Esophagus (tissue), 2 donors: ENCODE measurements at regions not wholly inside any gene's neighbourhood (a gene's known extent, or its start where the extent isn't known, plus 50 kb on each side); places are given as distances from the start of the nearest gene placed in this dataset.

Experiments used
- H3K27ac ChIP-seq, 2 donors: one replicate each; pipeline ENCODE4 v1.5.1; 2013; ENCODE audit warnings: low read depth in 2 of 2, mild to moderate bottlenecking in 2 of 2, inconsistent platforms in 1 of 2, low read length in 1 of 2, moderate library complexity in 1 of 2
- H3K27me3 ChIP-seq, 2 donors: one replicate each; pipeline ENCODE4 v1.6.1; 2013; ENCODE audit warnings: low read length in 2 of 2, control low read depth in 1 of 2, mild to moderate bottlenecking in 1 of 2; ENCODE audit not compliant: insufficient read depth in 2 of 2, control insufficient read depth in 1 of 2
- H3K36me3 ChIP-seq, 2 donors: one replicate each; pipeline ENCODE4 v1.6.1; 2013; ENCODE audit warnings: low read length in 1 of 2; ENCODE audit not compliant: control insufficient read depth in 2 of 2, insufficient read depth in 2 of 2
- H3K4me1 ChIP-seq, 2 donors: one replicate each; pipeline ENCODE4 v1.6.1; 2013; ENCODE audit warnings: low read length in 1 of 2; ENCODE audit not compliant: control insufficient read depth in 2 of 2, insufficient read depth in 2 of 2
- H3K4me3 ChIP-seq, 2 donors: one replicate each; pipeline ENCODE4 v1.5.1; 2013; ENCODE audit warnings: low read length in 2 of 2, mild to moderate bottlenecking in 2 of 2, low read depth in 1 of 2, moderate library complexity in 1 of 2
- H3K9me3 ChIP-seq, 2 donors: one replicate each; pipeline ENCODE4 v1.6.1; 2013; ENCODE audit warnings: mild to moderate bottlenecking in 2 of 2, low read depth in 1 of 2, low read length in 1 of 2, moderate library complexity in 1 of 2; ENCODE audit not compliant: control insufficient read depth in 2 of 2, insufficient read depth in 1 of 2
- WGBS, 2 donors: extraction: QIAGEN DNeasy Blood & Tissue Kit; methylation state at CpG; one replicate each; pipeline ENCODE4 v1.1.7; 2013; 5-methylcytosine and 5-hydroxymethylcytosine counted together
- donor health status: healthy with polysubstance abuse.
- donor health status: Bipolar disorder and iron deficiency.

DNA sequence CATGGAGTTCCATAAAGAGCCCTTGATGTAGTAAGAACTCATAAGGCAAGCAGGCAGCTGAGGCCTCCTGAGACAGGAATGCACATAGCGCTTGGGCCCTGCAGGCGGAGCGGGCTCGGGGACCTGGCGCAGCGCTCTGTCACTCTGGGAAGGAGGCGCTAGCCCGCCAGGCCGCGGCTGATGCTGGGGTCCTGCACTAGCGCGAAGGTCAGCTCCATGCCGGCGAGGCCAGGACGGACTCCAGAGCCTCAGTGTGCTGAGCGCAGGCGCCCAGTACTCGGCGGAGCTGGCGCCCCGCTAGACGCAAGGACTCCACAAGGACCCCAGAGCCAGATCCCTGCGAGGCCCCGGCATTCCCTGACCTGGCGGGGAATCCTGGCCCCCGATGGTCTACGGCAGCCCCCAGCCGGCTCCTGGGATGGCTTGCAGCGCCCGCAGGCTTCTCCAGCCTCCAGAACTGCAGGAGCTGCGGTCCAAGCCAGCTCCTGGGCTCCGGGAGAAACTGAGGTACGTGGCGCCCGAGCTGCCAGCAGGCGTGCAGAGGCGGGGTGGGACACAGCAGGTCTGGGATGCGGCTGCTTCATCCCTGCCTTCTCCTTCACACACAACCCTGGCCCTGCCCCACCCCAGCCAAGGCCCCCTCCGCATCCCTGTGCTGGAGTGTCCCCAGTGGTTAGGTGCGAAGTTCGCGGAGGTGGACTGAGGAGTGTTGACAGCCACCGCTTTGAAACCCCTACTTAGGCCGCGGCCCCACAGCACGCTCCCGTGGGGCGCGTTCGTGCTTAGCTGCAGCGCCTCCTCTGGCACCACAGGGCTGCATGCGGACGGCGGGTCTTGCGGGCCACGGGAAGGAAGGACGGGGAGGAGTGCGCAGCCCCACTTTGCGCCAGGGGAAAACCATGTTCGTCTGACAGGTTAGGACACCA lies 761.5 kb upstream of the POM121L12 start:
- H3K9me3 ChIP-seq = peaks cover 2 to 6% of the 10 kb centered on the region in 2 donors
- H3K27me3 ChIP-seq = no peaks in the 10 kb centered on the region
- no peaks in the 10 kb centered on the region for H3K36me3 ChIP-seq
- WGBS, 2 donors = 52 to 69% methylated on average over 58 to 60 of the region's 60 CpGs
- no peaks in the 10 kb centered on the region for H3K4me1 ChIP-seq
- H3K4me3 ChIP-seq = peak overlapping the region in 1 of 2 donors; percentile 31
- H3K27ac ChIP-seq = peak overlapping the region in 1 of 2 donors; percentile 31

DNA sequence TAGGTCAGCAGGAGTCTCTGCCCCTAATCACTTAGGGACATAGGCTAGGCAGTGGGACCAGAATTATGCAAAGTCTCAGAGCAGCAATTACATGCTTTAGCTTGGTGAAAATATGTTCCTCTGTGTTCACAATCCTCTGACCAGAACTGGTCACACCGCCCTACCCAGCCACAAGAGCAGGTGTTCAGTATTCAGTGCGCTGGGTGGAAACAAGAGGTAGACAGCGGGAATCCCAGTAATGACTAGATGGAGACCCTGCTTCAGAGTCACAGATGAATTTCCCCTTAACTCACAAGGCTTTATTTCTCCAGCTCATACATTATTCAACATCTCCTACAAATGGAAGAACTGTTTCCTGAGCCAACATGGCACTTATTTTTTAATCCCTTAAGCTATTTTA lies 763.7 kb upstream of the POM121L12 start:
- Histone ChIP-seq H3K9me3 (peaks cover 2 to 6% of the 10 kb centered on the region in 2 donors), H3K4me3 (no peak overlapping the region), H3K27ac (no peak overlapping the region), H3K36me3 (no peaks in the 10 kb centered on the region), H3K4me1 (no peaks in the 10 kb centered on the region), H3K27me3 (no peaks in the 10 kb centered on the region)
- 54 to 73% methylated on average over 3 of the region's 3 CpGs for WGBS, 2 donors

DNA sequence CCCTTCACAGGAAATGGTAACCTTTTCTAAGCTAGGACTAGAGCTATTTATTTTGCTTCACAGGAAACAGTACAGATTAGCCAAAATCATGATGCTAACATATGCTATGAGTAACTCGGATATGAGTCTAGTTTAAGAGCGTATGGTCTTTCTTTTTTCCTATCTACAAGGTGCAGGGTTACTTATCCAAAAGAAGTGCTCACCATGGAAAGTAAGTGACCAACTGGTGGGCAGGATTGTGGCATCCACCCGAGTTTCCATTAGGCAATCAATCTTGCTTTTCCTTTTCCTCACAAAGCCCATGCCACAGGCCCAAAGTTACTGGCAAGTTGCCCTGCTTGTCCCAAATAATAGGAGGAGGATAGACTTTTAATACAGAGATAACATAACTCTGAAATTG lies 765.1 kb upstream of the POM121L12 start:
- Histone ChIP-seq H3K9me3 (peaks cover 2 to 6% of the 10 kb centered on the region in 2 donors), H3K27me3 (no peaks in the 10 kb centered on the region), H3K36me3 (no peaks in the 10 kb centered on the region), H3K27ac (no peak overlapping the region), H3K4me1 (no peaks in the 10 kb centered on the region), H3K4me3 (no peak overlapping the region)
- WGBS, 2 donors = 64 to 65% methylated on average over 3 of the region's 3 CpGs

DNA sequence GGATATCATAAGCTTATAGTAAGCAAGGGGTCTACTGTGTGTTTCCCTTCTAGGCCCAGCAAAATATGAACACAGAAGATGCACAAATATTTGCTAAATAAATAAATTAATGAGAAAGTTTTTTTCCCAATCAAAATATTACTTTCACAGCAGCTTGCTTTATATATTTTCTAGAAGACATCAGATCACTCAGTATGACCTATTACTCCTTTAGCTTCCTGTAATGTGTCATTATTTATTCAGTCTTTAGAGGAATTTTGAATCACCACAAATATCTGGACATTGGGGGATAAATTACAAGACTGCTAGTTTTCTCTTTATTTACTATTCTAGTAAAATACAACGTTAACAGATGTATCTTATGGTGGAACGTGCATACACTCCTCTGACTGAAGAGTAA lies 765.8 kb upstream of the POM121L12 start:
- WGBS, 2 donors = 52 to 64% methylated on average over 2 of the region's 2 CpGs
- no peaks in the 10 kb centered on the region for H3K36me3 ChIP-seq

DNA sequence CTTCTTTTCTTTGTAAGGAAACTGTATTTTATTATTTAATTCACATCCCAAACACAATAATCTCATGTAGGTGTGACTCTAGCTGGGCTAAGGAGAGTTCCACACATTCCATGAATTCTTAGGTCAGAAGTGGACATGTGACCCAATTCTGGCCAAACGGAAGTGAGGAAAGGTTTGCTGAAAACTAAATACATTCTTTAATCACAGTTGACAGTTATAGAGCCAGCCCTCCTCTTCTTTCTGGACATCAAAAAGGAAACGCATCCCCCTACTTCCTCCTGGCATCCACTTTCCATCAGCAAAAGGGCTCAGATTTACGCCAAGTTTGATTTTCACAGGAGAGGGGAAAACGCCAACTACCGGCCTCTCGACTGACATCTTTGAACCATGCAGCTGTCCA lies 774.4 kb upstream of the POM121L12 start:
- 81 to 84% methylated on average over 6 of the region's 6 CpGs for WGBS, 2 donors
- Histone ChIP-seq H3K4me3 (no peak overlapping the region), H3K27ac (no peak overlapping the region)

More for the DNA sequence above, 765.8 kb upstream of the POM121L12 start:
- H3K9me3 ChIP-seq = peaks cover 2 to 6% of the 10 kb centered on the region in 2 donors
- no peak overlapping the region for H3K27ac ChIP-seq
- H3K4me1 ChIP-seq = no peaks in the 10 kb centered on the region
- H3K27me3 ChIP-seq = no peaks in the 10 kb centered on the region
- H3K4me3 ChIP-seq = no peak overlapping the region

DNA sequence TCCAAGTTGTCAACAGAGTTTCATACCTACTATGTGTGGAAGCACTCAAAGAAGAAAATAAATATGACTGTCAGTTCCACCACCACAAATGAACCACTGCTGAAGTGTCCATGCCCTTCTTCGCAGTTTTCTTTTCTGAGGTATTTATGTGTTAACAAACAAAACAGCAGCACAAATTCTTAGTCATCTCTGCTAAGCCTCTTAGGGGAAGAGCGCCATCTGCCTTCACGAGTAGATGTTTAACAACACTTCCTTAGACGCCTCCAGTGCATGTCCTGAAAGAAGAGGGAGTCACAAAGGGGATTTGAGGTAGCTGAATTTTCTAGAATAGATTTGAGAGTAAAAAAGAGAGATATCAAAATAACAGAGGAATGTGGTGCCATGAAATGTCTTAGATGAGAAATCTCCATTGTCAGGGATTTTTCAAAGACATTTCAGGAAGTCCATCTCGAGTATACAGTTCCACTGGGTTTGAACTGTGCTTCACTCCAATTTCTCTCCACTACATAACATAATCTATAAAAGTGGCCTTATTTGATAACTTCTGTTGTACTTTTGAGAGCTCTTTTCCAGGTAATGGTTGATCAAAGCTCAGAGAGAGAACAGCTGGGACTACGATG lies 775.3 kb upstream of the POM121L12 start:
- no peaks in the 10 kb centered on the region for H3K9me3 ChIP-seq
- no peaks in the 10 kb centered on the region for H3K4me1 ChIP-seq
- H3K27ac ChIP-seq = no peak overlapping the region
- WGBS, 2 donors = 73 to 77% methylated on average over 6 of the region's 6 CpGs
- H3K36me3 ChIP-seq = no peaks in the 10 kb centered on the region
- no peak overlapping the region for H3K4me3 ChIP-seq
- no peaks in the 10 kb centered on the region for H3K27me3 ChIP-seq

More for the DNA sequence above, 774.4 kb upstream of the POM121L12 start:
- H3K27me3 ChIP-seq = no peaks in the 10 kb centered on the region
- no peaks in the 10 kb centered on the region for H3K4me1 ChIP-seq
- no peaks in the 10 kb centered on the region for H3K9me3 ChIP-seq
- no peaks in the 10 kb centered on the region for H3K36me3 ChIP-seq

DNA sequence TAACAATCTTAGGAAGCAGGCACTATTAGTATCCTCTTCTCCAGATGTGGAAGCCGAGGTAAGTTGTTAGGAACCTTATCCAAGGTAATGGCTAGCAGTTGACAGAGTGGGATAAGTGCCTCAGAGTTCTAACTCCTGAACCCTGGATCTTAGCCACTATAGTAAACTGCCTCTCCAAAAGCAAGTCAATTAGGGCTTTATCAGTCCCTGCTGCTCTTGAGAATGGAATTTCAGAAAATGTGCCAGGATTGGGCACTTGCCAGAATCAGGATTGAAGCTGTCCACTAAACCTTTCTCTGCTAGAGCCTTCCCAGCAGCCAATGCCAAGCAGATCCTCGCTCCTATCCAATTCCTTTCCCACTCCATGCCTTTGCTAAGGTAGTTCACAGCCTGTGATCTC lies 777.5 kb upstream of the POM121L12 start:
- Histone ChIP-seq H3K4me3 (no peak overlapping the region), H3K27me3 (no peaks in the 10 kb centered on the region), H3K36me3 (no peaks in the 10 kb centered on the region), H3K4me1 (no peaks in the 10 kb centered on the region), H3K27ac (no peak overlapping the region), H3K9me3 (no peaks in the 10 kb centered on the region)
- 48 to 57% methylated on average over 2 of the region's 2 CpGs for WGBS, 2 donors

DNA sequence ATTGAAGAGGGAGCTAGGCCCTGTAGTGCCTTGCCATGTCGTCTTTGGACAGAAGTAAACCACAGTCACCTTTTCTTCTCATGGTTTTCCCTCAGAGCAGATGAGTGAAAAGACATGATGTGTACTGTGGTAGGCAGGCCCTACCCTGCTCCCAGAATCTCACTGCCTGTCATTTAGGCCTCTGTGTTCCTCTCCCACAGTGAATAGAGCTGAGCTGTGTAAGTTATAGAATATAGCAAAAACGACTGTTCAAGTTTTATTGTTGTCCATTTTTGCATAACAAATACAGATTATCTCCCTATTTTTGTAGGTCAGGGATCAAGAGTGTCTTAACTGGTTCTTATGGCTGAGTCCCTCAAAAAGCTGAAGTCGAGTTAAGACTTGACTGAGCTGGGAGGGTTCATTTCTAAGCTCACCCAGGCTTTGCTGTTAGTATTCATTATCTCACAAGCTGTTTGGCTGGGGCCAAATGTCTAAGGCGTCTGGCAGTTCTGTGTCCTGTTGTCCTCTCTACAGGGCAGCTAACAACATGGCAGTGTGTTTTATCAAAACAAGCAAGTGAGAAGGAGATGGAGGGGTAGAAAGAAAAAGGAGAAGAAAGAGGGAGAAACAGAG lies 780.9 kb upstream of the POM121L12 start:
- peaks cover 0 to 6% of the 10 kb centered on the region in 2 donors for H3K9me3 ChIP-seq
- no peaks in the 10 kb centered on the region for H3K27me3 ChIP-seq
- no peaks in the 10 kb centered on the region for H3K36me3 ChIP-seq
- no peak overlapping the region for H3K4me3 ChIP-seq
- H3K4me1 ChIP-seq = no peaks in the 10 kb centered on the region
- WGBS, 2 donors = 40 to 50% methylated on average over 4 of the region's 4 CpGs
- H3K27ac ChIP-seq = no peak overlapping the region

DNA sequence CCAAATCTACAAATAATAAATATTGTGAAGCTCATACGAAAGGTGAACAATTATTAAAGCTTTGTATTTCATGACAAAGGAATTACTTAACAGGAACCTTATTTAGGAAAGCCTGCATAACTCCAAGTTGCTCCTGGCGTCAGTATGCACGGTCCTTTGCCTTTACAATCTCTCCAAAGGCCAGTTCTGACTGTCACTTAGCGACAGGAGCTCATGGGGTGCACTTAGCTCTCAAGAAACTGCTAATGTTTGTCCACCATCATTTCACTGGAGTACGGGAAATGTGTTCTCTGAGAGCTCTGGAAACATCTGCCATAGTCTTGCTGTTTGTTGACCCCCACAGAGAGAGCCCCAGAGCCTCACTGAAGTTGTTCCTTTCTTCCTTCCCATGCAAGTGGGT lies 781.5 kb upstream of the POM121L12 start:
- WGBS, 2 donors = 57 to 62% methylated on average over 5 of the region's 5 CpGs
- Histone ChIP-seq H3K27me3 (no peaks in the 10 kb centered on the region), H3K36me3 (no peaks in the 10 kb centered on the region), H3K9me3 (peaks cover 0 to 6% of the 10 kb centered on the region in 2 donors), H3K27ac (no peak overlapping the region), H3K4me1 (no peaks in the 10 kb centered on the region), H3K4me3 (no peak overlapping the region)
